ENCODE measurements at regions not wholly inside any gene's neighbourhood (a gene's known extent, or its start where the extent isn't known, plus 50 kb on each side); places are given as distances from the start of the nearest gene placed in this dataset.

GRCh38 chr2:8538931-8539621 lies 142.8 kb upstream of the ID2 start:
- Histone ChIP-seq H3K9me2 (replicated peaks; ENCODE audit: low read depth, low read length) (no peaks in the 10 kb centered on the region), H4K20me1 (ENCODE audit: insufficient read depth, low read length, poor library complexity, severe bottlenecking) (no peaks in the 10 kb centered on the region), H3K9me3 (ENCODE audit: insufficient read depth, low read depth, low read length) (no peaks in the 10 kb centered on the region), H3K9ac (ENCODE audit: low read depth, low read length, poor library complexity, severe bottlenecking) (peak overlapping the region; percentile 95), H3K27me3 (ENCODE audit: insufficient read depth, low read length, poor library complexity, severe bottlenecking) (no peaks in the 10 kb centered on the region), H3K4me3 (ENCODE audit: low read length, poor library complexity, severe bottlenecking) (no peak overlapping the region), H3K4me2 (ENCODE audit: low read depth, low read length, poor library complexity, severe bottlenecking) (no peak overlapping the region), H2AFZ (ENCODE audit: low read length) (no peak overlapping the region), H3K79me2 (ENCODE audit: insufficient read depth, low read length) (peaks cover 11% of the 10 kb centered on the region; the same call in 1 of the 2 replicates), H3F3A (ENCODE audit: low read depth) (peaks cover 16% of the 10 kb centered on the region), H3K36me3 (ENCODE audit: insufficient read depth, low read length) (no peaks in the 10 kb centered on the region), H3K4me1 (ENCODE audit: insufficient read depth, low read length, poor library complexity, severe bottlenecking) (peaks cover 97% of the 10 kb centered on the region)
- TF ChIP-seq CTCF (conservative IDR thresholded peaks at IDR 0.05; ENCODE audit: low read length) (no peak), EZH2phosphoT487 (IDR thresholded peaks at IDR 0.05; ENCODE audit: borderline replicate concordance) (no peak)

GRCh38 chr2:8539743-8540551 lies 141.9 kb upstream of the ID2 start:
- Histone ChIP-seq H2AFZ (ENCODE audit: low read length) (no peak overlapping the region), H3K9me2 (replicated peaks; ENCODE audit: low read depth, low read length) (no peaks in the 10 kb centered on the region), H3F3A (ENCODE audit: low read depth) (peaks cover 16% of the 10 kb centered on the region), H4K20me1 (ENCODE audit: insufficient read depth, low read length, poor library complexity, severe bottlenecking) (no peaks in the 10 kb centered on the region), H3K4me2 (ENCODE audit: low read depth, low read length, poor library complexity, severe bottlenecking) (peak overlapping the region; percentile 72), H3K9me3 (ENCODE audit: insufficient read depth, low read depth, low read length) (no peaks in the 10 kb centered on the region), H3K79me2 (ENCODE audit: insufficient read depth, low read length) (peaks cover 11% of the 10 kb centered on the region; the same call in 1 of the 2 replicates), H3K36me3 (ENCODE audit: insufficient read depth, low read length) (no peaks in the 10 kb centered on the region), H3K4me3 (ENCODE audit: low read length, poor library complexity, severe bottlenecking) (no peak overlapping the region), H3K27me3 (ENCODE audit: insufficient read depth, low read length, poor library complexity, severe bottlenecking) (no peaks in the 10 kb centered on the region), H3K4me1 (ENCODE audit: insufficient read depth, low read length, poor library complexity, severe bottlenecking) (peaks cover 96% of the 10 kb centered on the region), H3K9ac (ENCODE audit: low read depth, low read length, poor library complexity, severe bottlenecking) (peak overlapping the region; percentile 95)
- TF ChIP-seq CTCF (conservative IDR thresholded peaks at IDR 0.05; ENCODE audit: low read length) (0 out of 2 replicates have a peak, but pooled peaks have one; percentile 12), EZH2phosphoT487 (IDR thresholded peaks at IDR 0.05; ENCODE audit: borderline replicate concordance) (no peak)

GRCh38 chr2:8540552-8541055 lies 141.3 kb upstream of the ID2 start:
- Histone ChIP-seq H4K20me1 (ENCODE audit: insufficient read depth, low read length, poor library complexity, severe bottlenecking) (no peaks in the 10 kb centered on the region), H3K4me1 (ENCODE audit: insufficient read depth, low read length, poor library complexity, severe bottlenecking) (peaks cover 94% of the 10 kb centered on the region), H3K36me3 (ENCODE audit: insufficient read depth, low read length) (no peaks in the 10 kb centered on the region), H3F3A (ENCODE audit: low read depth) (peaks cover 16% of the 10 kb centered on the region), H3K9ac (ENCODE audit: low read depth, low read length, poor library complexity, severe bottlenecking) (peak overlapping the region; percentile 95), H2AFZ (ENCODE audit: low read length) (no peak overlapping the region), H3K9me2 (replicated peaks; ENCODE audit: low read depth, low read length) (no peaks in the 10 kb centered on the region), H3K79me2 (ENCODE audit: insufficient read depth, low read length) (peaks cover 11% of the 10 kb centered on the region; the same call in 1 of the 2 replicates), H3K27me3 (ENCODE audit: insufficient read depth, low read length, poor library complexity, severe bottlenecking) (no peaks in the 10 kb centered on the region), H3K4me3 (ENCODE audit: low read length, poor library complexity, severe bottlenecking) (no peak overlapping the region), H3K4me2 (ENCODE audit: low read depth, low read length, poor library complexity, severe bottlenecking) (peak overlapping the region; percentile 72), H3K9me3 (ENCODE audit: insufficient read depth, low read depth, low read length) (no peaks in the 10 kb centered on the region)
- TF ChIP-seq CTCF (conservative IDR thresholded peaks at IDR 0.05; ENCODE audit: low read length) (no peak), EZH2phosphoT487 (IDR thresholded peaks at IDR 0.05; ENCODE audit: borderline replicate concordance) (no peak)

Data from Loucy (cell line).